H1 (cell line): ENCODE measurements at regions not wholly inside any gene's neighbourhood (a gene's known extent, or its start where the extent isn't known, plus 50 kb on each side); places are given as distances from the start of the nearest gene placed in this dataset.

Experiments used
- ATF3 ChIP-seq: IDR thresholded peaks from 2 replicates; pipeline ENCODE4 v1.6.1; 2011; ENCODE audit warnings: low read depth, mild to moderate bottlenecking, low read length; ENCODE audit not compliant: insufficient read depth
- CHD7 ChIP-seq: fragments of 300-600 bp; sonication (generic); IDR thresholded peaks from 2 replicates; pipeline ENCODE4 v1.7.1; 2012; ENCODE audit warnings: low read length, moderate library complexity, mild to moderate bottlenecking, inconsistent platforms; ENCODE audit not compliant: insufficient replicate concordance
- EZH2 ChIP-seq: fragments of 200-600 bp; sonication (generic); IDR thresholded peaks from 2 replicates; pipeline ENCODE4 v1.7.1; 2012; ENCODE audit warnings: low read depth, mild to moderate bottlenecking, moderate library complexity, low read length, inconsistent platforms; ENCODE audit not compliant: severe bottlenecking
- SP2 ChIP-seq: IDR thresholded peaks from 2 replicates; pipeline ENCODE4 v1.6.1; 2012; ENCODE audit warnings: mild to moderate bottlenecking, low read length, inconsistent platforms
- TF ChIP-seq, protein P1 (sequence below): IDR thresholded peaks from 2 replicates; pipeline ENCODE4 v1.6.1; 2012; ENCODE audit warnings: inconsistent platforms

DNA sequence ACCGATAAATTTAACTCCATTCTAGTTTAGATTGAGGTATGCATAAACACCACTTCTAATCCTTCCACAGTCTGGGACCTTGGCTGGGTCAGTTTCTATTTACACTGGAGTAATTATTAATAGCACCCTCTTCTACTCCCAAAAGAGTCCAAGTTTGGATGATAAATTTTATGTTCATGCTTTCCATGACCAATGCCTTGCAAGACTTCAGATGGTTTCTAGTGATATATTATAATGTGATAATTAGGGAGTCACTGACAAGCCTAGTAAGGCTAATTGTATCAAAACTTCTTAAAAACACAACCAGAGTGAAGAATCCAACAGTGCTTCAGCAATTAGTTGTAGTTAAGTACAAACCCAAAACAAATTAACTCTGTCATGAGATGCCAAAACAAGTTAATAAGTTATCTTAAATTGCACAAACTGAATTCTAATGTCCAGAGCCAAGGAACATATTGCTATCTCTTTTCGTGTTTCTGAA is 489.6 kb downstream of the TTLL7 start (continued):
- no peak for TF ChIP-seq CHD7
- no peak for TF ChIP-seq EZH2
- no peak for TF ChIP-seq ATF3
- TF ChIP-seq, protein P1, sequence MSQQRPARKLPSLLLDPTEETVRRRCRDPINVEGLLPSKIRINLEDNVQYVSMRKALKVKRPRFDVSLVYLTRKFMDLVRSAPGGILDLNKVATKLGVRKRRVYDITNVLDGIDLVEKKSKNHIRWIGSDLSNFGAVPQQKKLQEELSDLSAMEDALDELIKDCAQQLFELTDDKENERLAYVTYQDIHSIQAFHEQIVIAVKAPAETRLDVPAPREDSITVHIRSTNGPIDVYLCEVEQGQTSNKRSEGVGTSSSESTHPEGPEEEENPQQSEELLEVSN, result no peak
- TF ChIP-seq SP2, result no peak
